ENCODE measurements at regions not wholly inside any gene's neighbourhood (a gene's known extent, or its start where the extent isn't known, plus 50 kb on each side); places are given as distances from the start of the nearest gene placed in this dataset.

- WGBS, 2 donors = 70 to 84% methylated on average over 7 of the region's 7 CpGs
- no peak overlapping the region for H3K4me3 ChIP-seq
These were observed 554.8 kb upstream of the CBLB start for GRCh38 chr3:106423321-106424225.

GRCh38 chr3:106425026-106425425, 556.2 kb upstream of the CBLB start:
- peaks cover 0 to 10% (median 0%) of the 10 kb centered on the region in 4 donors for H3K4me1 ChIP-seq
- H3K4me3 ChIP-seq = no peak overlapping the region
- 50 to 60% methylated on average over 2 of the region's 2 CpGs for WGBS, 2 donors
- no peaks in the 10 kb centered on the region for H3K9me3 ChIP-seq
- H3K27me3 ChIP-seq = no peaks in the 10 kb centered on the region
- H3K27ac ChIP-seq = no peak overlapping the region
- TF ChIP-seq POLR2A (IDR thresholded peaks at IDR 0.05) (no peak), EP300 (IDR thresholded peaks at IDR 0.05) (no peak), CTCF (IDR thresholded peaks at IDR 0.05) (no peak)
- DNase-seq (ENCODE audit: low spot score in 2 of 2) = no peak
- no peaks in the 10 kb centered on the region for H3K36me3 ChIP-seq

More at GRCh38 chr3:106423321-106424225, 554.8 kb upstream of the CBLB start:
- TF ChIP-seq POLR2A (IDR thresholded peaks at IDR 0.05) = no peak
- TF ChIP-seq CTCF (IDR thresholded peaks at IDR 0.05) = no peak
- TF ChIP-seq EP300 (IDR thresholded peaks at IDR 0.05) = no peak
- H3K9me3 ChIP-seq = no peaks in the 10 kb centered on the region
- H3K27ac ChIP-seq = no peak overlapping the region
- no peaks in the 10 kb centered on the region for H3K36me3 ChIP-seq
- DNase-seq (ENCODE audit: low spot score in 2 of 2) = no peak
- no peaks in the 10 kb centered on the region for H3K27me3 ChIP-seq
- H3K4me1 ChIP-seq = peaks cover 0 to 10% (median 0%) of the 10 kb centered on the region in 4 donors

- TF ChIP-seq EP300 (IDR thresholded peaks at IDR 0.05) = no peak
- TF ChIP-seq POLR2A (IDR thresholded peaks at IDR 0.05) = no peak
- TF ChIP-seq CTCF (IDR thresholded peaks at IDR 0.05) = no peak
- 61 to 62% methylated on average over 2 of the region's 2 CpGs for WGBS, 2 donors
- no peak for DNase-seq (ENCODE audit: low spot score in 2 of 2)
These were observed 557.1 kb upstream of the CBLB start for GRCh38 chr3:106425916-106426315.

GRCh38 chr3:106428565-106428994, 559.8 kb upstream of the CBLB start:
- Histone ChIP-seq H3K9me3 (no peaks in the 10 kb centered on the region), H3K27ac (no peak overlapping the region), H3K27me3 (no peaks in the 10 kb centered on the region), H3K4me1 (peaks cover 0 to 10% (median 0%) of the 10 kb centered on the region in 4 donors), H3K4me3 (no peak overlapping the region), H3K36me3 (no peaks in the 10 kb centered on the region)
- peak in 1 of 2 donors; percentile 43 for DNase-seq (ENCODE audit: low spot score in 2 of 2)
- peak in 1 of 2 donors; percentile 64 for TF ChIP-seq EP300 (IDR thresholded peaks at IDR 0.05)
- TF ChIP-seq CTCF (IDR thresholded peaks at IDR 0.05) = no peak
- WGBS, 2 donors = 61 to 65% methylated on average over 2 of the region's 2 CpGs

More at GRCh38 chr3:106425916-106426315, 557.1 kb upstream of the CBLB start:
- Histone ChIP-seq H3K4me1 (peaks cover 0 to 10% (median 0%) of the 10 kb centered on the region in 4 donors), H3K27me3 (no peaks in the 10 kb centered on the region), H3K36me3 (no peaks in the 10 kb centered on the region), H3K27ac (no peak overlapping the region), H3K4me3 (no peak overlapping the region), H3K9me3 (no peaks in the 10 kb centered on the region)

GRCh38 chr3:106431721-106432120, 562.9 kb upstream of the CBLB start:
- Histone ChIP-seq H3K9me3 (no peaks in the 10 kb centered on the region), H3K4me1 (no peaks in the 10 kb centered on the region), H3K36me3 (no peaks in the 10 kb centered on the region), H3K4me3 (no peak overlapping the region), H3K27ac (no peak overlapping the region), H3K27me3 (no peaks in the 10 kb centered on the region)
- TF ChIP-seq POLR2A (IDR thresholded peaks at IDR 0.05) (no peak), CTCF (IDR thresholded peaks at IDR 0.05) (no peak), EP300 (IDR thresholded peaks at IDR 0.05) (no peak)
- DNase-seq (ENCODE audit: low spot score in 2 of 2) = no peak
- WGBS, 2 donors = 79 to 90% methylated on average over 7 of the region's 7 CpGs
